NOMO-1 treated with dmso at 0.1 percent for 144 hours (cell line): ENCODE measurements at regions not wholly inside any gene's neighbourhood (a gene's known extent, or its start where the extent isn't known, plus 50 kb on each side); places are given as distances from the start of the nearest gene placed in this dataset.

Source experiments
- DNase-seq: peaks from one replicate; lab custom pipeline; 2025; ENCODE audit not compliant: unreplicated experiment; lab: John Stamatoyannopoulos, UW

DNA sequence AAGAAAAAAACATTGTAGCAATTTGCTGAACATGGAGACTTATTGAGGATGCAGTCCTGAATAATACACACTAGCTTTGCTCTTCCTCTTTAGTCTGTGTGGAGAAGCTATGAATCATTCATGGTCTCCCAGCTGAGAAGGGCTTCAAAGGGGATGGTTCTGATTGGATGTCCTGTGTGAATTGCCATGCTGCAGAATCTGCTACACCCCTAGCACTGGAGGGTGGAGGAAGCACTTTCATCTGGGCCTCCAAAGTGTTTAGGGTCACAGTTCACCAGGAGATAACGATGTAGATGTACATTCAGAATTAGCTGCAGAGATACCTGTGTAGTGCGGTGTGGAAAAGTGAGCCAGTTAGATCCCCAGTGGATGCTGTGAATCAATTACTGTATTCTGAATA, 321.1 kb upstream of the EDNRB start:
- peak; percentile 51 for DNase-seq

- DNase-seq: no peak
These were observed 320.3 kb upstream of the EDNRB start for GRCh38 chr13:78238911-78239310.

DNA sequence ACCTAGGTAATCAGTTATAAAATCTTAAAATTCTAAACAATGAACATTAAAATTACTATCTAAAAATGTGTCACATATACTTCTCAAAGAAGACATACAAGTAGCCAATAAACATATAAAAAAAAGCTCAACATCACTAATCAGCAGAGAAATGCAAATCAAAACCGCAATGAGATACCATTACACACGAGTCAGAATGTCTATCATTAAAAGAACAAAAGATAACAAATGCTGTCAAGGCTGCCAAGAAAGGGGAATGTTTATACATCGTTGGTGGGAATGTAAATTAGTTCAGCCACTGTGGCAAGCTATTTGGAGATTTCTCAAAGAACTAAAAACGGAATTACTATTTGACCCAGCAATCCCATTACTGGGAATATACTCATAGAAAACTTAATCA, 310.3 kb upstream of the EDNRB start:
- no peak for DNase-seq

DNA sequence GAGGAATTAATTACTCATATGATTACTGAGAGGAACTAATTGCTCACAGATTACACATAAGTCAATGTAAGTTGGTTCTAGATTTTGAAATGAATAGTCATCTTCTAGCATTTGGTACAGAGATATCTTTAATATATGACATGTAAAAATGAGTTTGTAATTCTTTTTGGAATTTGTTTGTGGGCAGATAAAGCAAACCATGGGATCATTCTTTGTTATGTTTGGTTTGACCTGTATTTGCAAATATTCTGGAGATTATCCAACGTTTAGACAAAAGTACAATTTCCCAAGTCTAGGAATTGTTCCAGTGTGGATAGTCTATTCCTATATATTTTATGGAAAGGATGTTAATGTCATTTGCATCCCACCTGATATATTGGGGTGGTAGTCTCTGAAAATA, 309.6 kb upstream of the EDNRB start:
- DNase-seq: no peak

DNA sequence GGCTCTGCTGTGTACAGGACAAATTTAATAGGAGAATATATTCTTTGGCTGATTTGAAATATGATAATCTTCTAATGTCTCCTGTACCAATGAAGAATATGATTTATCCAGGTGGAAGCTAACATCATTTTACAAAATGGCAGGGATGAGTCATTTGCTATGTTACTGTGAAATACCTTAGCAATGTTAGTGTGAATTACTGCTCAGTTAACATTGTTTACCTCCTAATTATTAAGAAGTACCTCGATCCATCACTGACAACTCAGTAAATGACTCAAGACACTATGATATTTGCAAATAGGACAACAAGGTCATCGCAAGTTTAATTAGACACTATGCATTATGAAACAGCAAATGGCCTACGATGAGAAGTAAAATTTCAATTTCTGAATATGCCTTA, 309.1 kb upstream of the EDNRB start:
- DNase-seq: no peak

DNA sequence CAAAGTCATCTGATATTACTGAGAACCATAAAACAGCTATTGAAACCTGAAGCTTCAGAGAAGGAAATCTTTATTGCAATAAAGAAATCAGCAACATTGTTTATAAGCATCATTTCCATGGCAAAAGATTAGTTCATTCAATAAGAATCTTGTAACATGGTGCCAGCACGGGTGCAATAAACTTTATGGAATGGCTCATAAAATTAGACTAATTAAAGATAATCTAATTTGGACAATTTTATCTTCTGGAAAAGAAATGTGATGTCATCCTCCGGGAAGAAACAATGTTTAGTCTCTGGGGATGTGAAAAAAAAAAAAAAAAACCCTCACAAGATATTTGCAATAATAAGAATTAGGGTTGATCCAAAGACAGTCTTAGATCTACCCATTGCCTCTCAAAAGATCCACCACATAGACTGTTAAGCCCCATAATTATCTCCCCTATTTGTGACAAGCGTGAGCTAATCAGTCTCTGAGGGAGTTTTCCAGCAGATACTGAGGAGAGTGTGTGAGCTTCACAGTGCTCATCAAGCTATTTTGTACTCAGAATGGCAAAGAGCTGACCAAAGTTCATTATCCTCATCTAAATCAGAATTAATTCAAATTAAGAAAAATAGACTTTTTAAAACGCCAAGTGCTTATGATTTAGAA, 297.0 kb upstream of the EDNRB start:
- no peak for DNase-seq

- DNase-seq: no peak
These were observed 282.8 kb upstream of the EDNRB start for GRCh38 chr13:78201411-78201810.

GRCh38 chr13:78198821-78199220, 280.2 kb upstream of the EDNRB start:
- no peak for DNase-seq

DNA sequence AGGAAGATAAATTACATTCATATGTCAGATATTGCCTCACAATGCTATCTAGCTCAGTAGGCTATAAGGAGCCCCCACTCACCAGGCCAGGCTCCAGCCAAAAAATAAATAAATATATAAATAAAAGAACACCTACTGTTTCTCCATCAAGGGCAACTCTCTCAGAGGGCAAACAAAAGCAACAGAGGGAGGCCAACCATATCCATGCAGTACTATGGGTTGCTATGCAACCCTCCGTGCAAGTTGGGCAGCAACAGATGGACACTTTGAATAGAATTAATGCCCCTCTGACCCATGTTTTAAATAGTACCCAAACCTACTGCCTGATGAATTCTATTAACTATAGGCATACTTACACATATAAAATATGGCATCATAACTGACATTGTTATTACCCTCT, 279.8 kb upstream of the EDNRB start:
- no peak for DNase-seq

DNA sequence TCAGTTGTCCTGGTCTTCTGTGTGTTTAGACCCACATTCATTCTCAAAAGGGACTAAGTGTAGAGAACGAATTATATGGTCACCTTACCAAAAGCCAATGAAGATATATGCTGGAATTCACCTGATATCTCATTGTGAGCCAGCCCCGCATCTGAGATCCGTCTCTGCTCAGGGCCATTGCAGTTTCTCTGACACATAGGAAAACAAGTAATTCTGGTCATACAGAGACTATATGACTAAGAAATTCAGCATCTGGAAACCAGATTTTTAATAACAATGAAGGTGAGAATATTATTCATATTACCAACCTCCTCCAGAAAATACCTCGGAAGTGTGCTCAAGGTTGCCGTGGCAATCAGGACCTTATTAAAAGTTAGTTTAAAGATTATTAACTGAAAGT, 278.6 kb upstream of the EDNRB start:
- no peak for DNase-seq

DNA sequence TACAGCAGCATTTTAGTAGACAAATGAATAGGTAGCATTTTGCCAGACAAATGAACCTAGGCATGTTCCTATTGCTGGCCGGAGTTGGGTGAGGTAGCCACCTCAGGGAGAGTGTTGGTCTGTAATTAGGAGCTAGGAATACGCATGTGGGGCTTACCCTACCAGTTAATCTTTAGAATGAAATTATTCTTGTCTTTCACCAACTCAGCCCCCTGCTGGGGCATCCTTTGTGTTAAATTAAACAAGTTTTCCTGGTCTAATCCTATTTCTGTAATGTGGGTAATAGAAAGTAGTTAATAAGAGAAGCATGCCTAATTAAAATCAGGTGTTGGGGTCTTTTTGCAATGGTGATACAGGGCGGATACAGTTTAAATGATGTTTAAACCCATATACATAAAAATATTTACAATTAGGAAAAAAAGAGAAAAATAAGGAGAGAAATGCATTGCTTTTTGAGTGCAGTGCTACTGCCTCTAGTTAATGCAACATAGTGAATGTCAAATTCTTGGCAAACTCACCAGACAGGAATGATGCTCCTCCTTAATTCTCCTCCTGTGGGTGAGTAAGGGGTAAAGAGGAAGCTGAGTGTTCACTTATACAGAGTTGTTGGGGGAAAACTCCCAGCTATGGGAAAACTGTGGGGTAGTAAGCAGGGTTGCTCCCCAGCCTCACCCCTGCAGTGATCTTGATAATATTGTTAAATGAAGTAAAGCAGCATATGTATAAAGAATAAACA, 276.4 kb upstream of the EDNRB start:
- DNase-seq: no peak

- DNase-seq: no peak
These were observed 275.2 kb upstream of the EDNRB start for GRCh38 chr13:78193846-78194245.

DNA sequence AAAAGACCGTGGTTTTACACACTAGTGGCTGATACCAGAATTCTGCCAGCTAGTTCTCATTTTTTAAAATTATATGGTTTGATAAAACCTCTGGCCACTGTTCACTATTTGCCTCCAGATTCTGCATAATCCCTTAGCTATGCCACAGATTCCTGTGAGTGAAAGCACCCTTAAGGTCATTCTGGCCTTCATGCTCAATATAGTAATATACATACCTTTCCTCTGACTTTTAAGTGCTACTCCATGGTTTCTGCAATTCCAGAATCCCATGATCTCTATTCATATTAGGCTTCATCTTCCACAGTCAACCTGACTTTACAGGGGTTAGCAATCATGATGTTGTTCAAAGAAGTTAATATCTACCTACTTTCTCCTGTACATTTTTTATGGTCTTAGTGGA, 274.1 kb upstream of the EDNRB start:
- DNase-seq: no peak

- no peak for DNase-seq
These were observed 271.7 kb upstream of the EDNRB start for GRCh38 chr13:78190296-78190695.

GRCh38 chr13:78187781-78188180, 269.1 kb upstream of the EDNRB start:
- DNase-seq: no peak

GRCh38 chr13:78185700-78186099, 267.1 kb upstream of the EDNRB start:
- DNase-seq: no peak

- DNase-seq: no peak
These were observed 265.1 kb upstream of the EDNRB start for GRCh38 chr13:78183732-78184131.

DNA sequence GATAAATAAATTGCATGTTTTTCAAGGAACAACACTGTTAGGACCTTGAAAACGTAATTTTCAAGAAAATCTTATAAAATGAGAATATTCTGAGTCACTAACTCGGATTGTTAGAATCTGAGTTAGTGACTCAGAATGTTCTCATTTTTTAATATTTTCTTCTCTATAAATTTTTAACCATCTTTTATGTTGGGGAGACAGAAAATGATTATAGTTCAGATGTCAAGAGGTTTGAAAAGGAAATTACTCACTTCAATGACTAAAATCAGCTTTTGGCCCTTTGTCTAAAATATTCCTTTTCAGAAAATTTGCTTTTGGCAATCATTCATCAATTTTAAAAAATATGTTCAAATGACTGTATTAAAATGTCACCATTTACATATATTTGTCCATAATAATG, 264.2 kb upstream of the EDNRB start:
- no peak for DNase-seq

DNA sequence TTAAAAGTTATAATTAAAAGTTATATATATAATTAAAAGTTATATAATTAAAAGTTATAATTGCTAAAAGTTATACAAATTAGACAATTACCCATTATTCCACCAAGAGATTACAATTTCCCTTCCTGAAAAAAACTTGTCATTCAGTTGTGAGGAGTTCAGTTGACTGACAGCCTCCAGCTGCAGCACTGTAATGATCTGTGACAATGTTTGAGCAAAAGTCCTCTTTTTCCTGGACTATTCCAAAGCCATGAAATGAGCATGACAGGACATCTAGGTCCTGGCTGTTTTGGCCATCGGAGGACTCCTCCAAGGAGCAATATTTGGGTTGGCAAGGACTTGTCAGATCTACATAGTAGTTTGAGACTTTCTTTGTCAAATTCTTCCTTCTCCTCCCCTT, 258.7 kb upstream of the EDNRB start:
- no peak for DNase-seq

DNA sequence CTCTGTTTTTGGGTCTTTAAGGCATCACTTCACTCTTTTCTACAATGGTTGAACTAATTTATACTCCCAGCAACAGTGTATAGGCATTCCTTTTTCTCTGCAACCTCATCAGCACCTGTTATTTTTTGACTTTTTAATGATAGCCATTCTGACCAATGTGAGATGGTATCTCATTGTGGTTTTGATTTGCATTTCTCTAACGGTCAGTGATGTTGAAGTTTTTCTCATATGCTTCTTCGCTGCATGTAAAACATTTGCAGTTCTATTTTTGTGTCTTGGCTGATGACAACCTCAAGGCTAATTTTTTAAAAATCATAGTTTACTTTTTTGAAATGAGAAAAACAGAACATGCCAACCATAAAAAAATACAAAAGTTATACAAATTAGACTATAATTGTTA, 258.2 kb upstream of the EDNRB start:
- DNase-seq: no peak

- no peak for DNase-seq
These were observed 250.8 kb upstream of the EDNRB start for GRCh38 chr13:78169386-78169785.

DNA sequence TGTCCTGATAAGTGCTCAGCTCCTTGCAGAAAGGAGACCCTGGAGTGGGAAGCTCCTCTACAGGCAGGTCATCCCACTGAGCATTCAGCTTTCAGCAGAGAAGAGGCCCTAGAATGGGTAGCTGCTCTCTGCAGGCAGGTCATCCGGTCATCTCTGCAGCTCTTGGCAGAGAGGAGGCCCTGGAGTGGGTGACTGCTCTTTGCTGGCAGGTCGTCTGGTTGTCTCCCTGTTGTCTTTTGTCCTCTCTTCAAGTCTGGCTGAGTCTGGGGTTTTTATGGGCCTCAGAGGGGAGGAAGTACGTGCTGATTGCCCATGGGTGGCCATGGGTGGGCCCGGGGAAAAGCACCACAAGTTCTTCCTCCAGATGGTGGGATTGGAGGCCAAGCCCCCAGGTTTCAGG, 250.3 kb upstream of the EDNRB start:
- DNase-seq: no peak

GRCh38 chr13:78161266-78161665, 242.6 kb upstream of the EDNRB start:
- DNase-seq: no peak
